ENCODE measurements at regions not wholly inside any gene's neighbourhood (a gene's known extent, or its start where the extent isn't known, plus 50 kb on each side); places are given as distances from the start of the nearest gene placed in this dataset.

GRCh38 chr17:77488531-77489238, 347.9 kb downstream of the SEC14L1 start:
- DNase-seq = no peak

DNA sequence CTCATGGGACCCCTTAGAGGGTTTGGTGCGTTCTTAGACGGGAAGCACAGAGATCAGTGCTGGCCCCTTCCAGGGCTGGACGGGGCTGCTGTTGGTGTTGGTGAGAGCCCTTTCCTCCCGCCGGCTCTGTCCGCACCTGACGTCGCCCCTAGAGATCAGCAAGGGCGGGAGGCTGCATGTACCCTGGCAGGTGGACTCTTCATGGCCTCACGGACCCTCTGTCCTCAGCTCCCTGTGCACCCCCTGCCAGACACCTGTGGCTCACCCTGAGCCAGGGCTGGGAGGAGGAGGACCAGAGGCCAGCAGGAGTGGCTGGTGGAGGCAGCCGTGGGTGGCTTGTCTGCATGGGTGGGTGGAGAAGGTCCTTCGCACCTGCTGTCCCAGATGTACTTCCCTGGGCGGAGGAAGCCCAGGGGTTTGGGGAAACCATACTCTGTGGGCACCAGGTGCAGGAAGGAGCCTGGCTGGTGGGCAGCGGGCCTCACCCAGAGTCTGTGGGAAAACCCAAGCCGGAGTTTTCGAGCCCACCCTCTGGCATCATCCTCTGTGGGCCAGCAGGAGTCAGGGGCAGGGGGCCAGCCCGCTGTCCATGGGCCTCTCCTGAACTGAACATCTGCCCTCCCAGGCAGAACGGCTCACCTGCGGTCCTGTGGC, 348.6 kb downstream of the SEC14L1 start:
- no peak for DNase-seq

DNA sequence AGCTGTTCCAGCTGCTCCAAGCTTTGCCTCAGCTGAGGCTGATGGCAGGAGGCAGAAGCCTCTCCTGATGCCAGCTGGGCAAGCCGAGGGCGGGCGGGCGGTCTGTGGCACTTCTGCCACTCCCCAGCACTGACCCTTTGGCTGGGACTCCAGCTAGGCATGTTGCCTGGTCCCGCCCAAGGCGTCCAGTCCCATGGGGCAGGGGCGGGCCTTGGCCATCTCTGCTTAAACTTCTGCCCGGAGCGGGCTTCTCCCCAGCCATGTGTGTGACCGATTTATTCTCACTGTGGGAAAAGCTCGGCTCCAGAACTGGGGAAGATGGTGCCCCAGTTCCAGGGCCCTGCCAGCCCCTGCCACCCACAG, 349.1 kb downstream of the SEC14L1 start:
- peak in 12 of 14 donors; percentile 20 to 83 (median 61) for DNase-seq

GRCh38 chr17:77490361-77491183, 349.8 kb downstream of the SEC14L1 start:
- DNase-seq = no peak

- no peak for DNase-seq
Measured at GRCh38 chr17:77491921-77492445, 351.2 kb downstream of the SEC14L1 start.

DNA sequence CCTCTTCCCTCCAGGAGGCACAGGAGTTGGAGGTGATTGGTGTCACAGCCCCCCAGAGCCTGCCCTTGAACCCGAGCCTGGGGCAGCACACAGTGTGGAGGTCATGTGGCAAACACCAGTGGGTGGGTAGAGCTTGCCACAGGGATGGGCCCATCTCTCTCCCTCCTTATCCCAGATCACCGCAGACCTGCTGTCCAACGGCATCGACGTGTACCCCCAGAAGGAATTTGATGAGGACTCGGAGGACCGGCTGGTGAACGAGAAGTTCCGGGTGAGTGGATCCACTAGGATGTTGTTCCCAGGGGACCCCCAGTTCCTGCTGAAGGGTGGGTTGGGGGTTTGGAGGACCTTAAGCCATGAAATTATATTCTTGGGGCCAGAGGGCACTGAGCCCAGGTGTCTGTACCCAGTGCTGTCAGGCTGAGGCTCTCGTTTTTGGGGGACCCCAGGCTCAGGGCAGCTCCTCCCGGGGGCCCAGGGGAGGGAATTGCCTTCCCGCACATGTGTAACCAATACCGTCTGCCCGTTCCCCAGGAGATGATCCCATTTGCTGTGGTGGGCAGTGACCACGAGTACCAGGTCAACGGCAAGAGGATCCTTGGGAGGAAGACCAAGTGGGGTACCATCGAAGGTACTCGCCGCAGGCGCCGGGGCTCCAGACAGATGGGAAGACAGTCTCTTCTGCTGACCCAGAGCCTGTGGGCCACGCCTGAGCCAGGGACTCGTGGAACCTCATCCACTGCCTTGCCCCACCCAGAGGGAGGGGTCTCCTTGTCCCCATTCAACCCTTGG, 351.9 kb downstream of the SEC14L1 start:
- DNase-seq = no peak

- no peak for DNase-seq
Measured at GRCh38 chr17:77493238-77493820, 352.6 kb downstream of the SEC14L1 start.

GRCh38 chr17:77493901-77494663, 353.3 kb downstream of the SEC14L1 start:
- no peak for DNase-seq

- peak in 12 of 14 donors; percentile 33 to 67 (median 49) for DNase-seq
Measured at GRCh38 chr17:77494664-77495435, 354.1 kb downstream of the SEC14L1 start.

GRCh38 chr17:77495575-77495974, 354.8 kb downstream of the SEC14L1 start:
- no peak for DNase-seq

- no peak for DNase-seq
Measured at GRCh38 chr17:77496401-77496801, 355.6 kb downstream of the SEC14L1 start.

- DNase-seq = no peak
Measured at GRCh38 chr17:77496831-77497577, 356.2 kb downstream of the SEC14L1 start.

- DNase-seq = no peak
Measured at GRCh38 chr17:77497578-77497934, 356.8 kb downstream of the SEC14L1 start.

DNA sequence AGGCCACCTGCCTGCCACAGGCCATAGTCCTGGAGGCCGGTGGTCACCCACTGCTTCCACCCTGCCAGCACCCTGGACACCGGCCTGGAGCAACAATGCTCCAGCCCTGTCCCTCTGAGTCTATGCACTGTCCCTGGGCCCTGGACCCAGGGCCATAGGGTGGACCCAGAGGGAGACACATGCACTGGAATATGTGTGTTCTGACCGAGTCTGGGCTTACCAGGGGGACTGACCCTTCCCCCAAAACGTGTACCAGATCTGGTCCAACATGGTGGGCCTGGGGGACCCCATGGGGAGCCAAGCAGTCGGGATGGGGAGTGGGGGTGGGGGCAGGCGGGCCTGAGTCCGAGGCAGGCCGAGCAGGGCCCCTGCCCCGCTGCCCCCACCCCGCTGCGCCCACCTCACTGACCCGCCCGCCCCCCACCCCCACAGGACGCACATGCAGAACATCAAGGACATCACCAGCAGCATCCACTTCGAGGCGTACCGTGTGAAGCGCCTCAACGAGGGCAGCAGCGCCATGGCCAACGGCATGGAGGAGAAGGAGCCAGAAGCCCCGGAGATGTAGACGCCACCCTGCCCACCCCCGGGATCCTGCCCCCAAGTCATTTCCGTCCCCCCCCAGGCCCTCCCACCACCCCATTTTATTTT, 357.4 kb downstream of the SEC14L1 start:
- no peak for DNase-seq

- no peak for DNase-seq
Measured at GRCh38 chr17:77498791-77499698, 358.3 kb downstream of the SEC14L1 start.

GRCh38 chr17:77499699-77500435, 359.1 kb downstream of the SEC14L1 start:
- DNase-seq = no peak

- no peak for DNase-seq
Measured at GRCh38 chr17:77501101-77501566, 360.4 kb downstream of the SEC14L1 start.

Data from C1 segment of cervical spinal cord (tissue), 14 donors.